ENCODE measurements at regions not wholly inside any gene's neighbourhood (a gene's known extent, or its start where the extent isn't known, plus 50 kb on each side); places are given as distances from the start of the nearest gene placed in this dataset.

GRCh38 chr12:46465307-46465706, 92.7 kb upstream of the SLC38A2 start:
- H3K36me3 ChIP-seq = no peaks in the 10 kb centered on the region
- H3K4me3 ChIP-seq = no peak overlapping the region
- H3K27ac ChIP-seq = no peak overlapping the region
- TF ChIP-seq Cebpa-rat (IDR thresholded peaks at IDR 0.05) = no peak
- no peak overlapping the region for H3K4me2 ChIP-seq
- no peaks in the 10 kb centered on the region for H3K27me3 ChIP-seq
- H3K4me1 ChIP-seq = peaks cover 7 to 25% (median 12%) of the 10 kb centered on the region in 10 experiments; a peak in 19 of 20 replicates
- no peak overlapping the region for H3K9ac ChIP-seq
- no peaks in the 10 kb centered on the region for H4K20me1 ChIP-seq
- H3K9me3 ChIP-seq (replicated peaks in 1 of 11) = peaks cover 0 to 7% (median 0%) of the 10 kb centered on the region in 11 experiments; a peak in 1 of 22 replicates

GRCh38 chr12:46464863-46465262, 92.3 kb upstream of the SLC38A2 start:
- peaks cover 7 to 25% (median 12%) of the 10 kb centered on the region in 10 experiments; a peak in 19 of 20 replicates for H3K4me1 ChIP-seq
- no peaks in the 10 kb centered on the region for H4K20me1 ChIP-seq
- H3K27me3 ChIP-seq = no peaks in the 10 kb centered on the region
- no peak overlapping the region for H3K4me3 ChIP-seq
- H3K4me2 ChIP-seq = no peak overlapping the region
- TF ChIP-seq Cebpa-rat (IDR thresholded peaks at IDR 0.05) = no peak
- H3K9ac ChIP-seq = no peak overlapping the region
- no peak overlapping the region for H3K27ac ChIP-seq
- peaks cover 0 to 7% (median 0%) of the 10 kb centered on the region in 11 experiments; a peak in 1 of 22 replicates for H3K9me3 ChIP-seq (replicated peaks in 1 of 11)
- no peaks in the 10 kb centered on the region for H3K36me3 ChIP-seq

GRCh38 chr12:46462641-46463355, 90.2 kb upstream of the SLC38A2 start:
- no peak overlapping the region for H3K4me2 ChIP-seq
- H3K9me3 ChIP-seq (replicated peaks in 1 of 11) = peaks cover 0 to 7% (median 0%) of the 10 kb centered on the region in 11 experiments; a peak in 1 of 22 replicates
- no peaks in the 10 kb centered on the region for H3K36me3 ChIP-seq
- no peaks in the 10 kb centered on the region for H4K20me1 ChIP-seq
- H3K4me1 ChIP-seq = peaks cover 20 to 42% (median 28%) of the 10 kb centered on the region in 10 experiments; a peak in 19 of 20 replicates
- no peak overlapping the region for H3K9ac ChIP-seq
- TF ChIP-seq Cebpa-rat (IDR thresholded peaks at IDR 0.05) = no peak
- H3K4me3 ChIP-seq = no peak overlapping the region
- no peak overlapping the region for H3K27ac ChIP-seq
- no peaks in the 10 kb centered on the region for H3K27me3 ChIP-seq

- Histone ChIP-seq H3K27me3 (no peaks in the 10 kb centered on the region), H3K4me1 (peaks cover 20 to 37% (median 28%) of the 10 kb centered on the region in 10 experiments; a peak in 19 of 20 replicates), H3K4me3 (no peak overlapping the region), H3K9me3 (replicated peaks in 1 of 11) (peaks cover 0 to 7% (median 0%) of the 10 kb centered on the region in 11 experiments; a peak in 1 of 22 replicates), H3K9ac (no peak overlapping the region), H3K27ac (no peak overlapping the region), H4K20me1 (no peaks in the 10 kb centered on the region), H3K4me2 (no peak overlapping the region), H3K36me3 (no peaks in the 10 kb centered on the region)
- TF ChIP-seq Cebpa-rat (IDR thresholded peaks at IDR 0.05) = no peak
Measured at GRCh38 chr12:46461907-46462640, 89.5 kb upstream of the SLC38A2 start.

DNA sequence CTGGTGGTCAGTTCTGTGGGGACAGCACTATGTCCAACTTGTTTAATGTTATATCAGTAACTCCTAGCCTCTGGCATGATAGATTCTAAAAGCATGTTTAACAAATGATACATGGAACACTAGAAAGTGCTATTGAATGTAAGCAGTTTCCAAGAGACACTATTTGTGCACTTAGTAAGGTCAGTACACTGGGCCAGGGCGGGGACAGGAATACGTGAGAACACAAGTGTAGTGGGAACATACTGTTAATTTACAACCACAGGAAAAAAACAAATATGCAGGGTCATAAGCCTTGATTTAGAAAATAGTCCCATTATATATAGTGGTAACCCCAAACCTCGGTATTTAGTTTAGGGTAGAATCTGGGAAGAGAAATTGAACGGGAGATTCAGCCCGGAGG, 88.9 kb upstream of the SLC38A2 start:
- no peak overlapping the region for H3K4me3 ChIP-seq
- no peaks in the 10 kb centered on the region for H4K20me1 ChIP-seq
- TF ChIP-seq Cebpa-rat (IDR thresholded peaks at IDR 0.05) = no peak
- no peak overlapping the region for H3K9ac ChIP-seq
- H3K36me3 ChIP-seq = no peaks in the 10 kb centered on the region
- 0 out of 22 replicates have a peak overlapping the region, but pooled peaks of 1 of the 11 experiments have one; percentile 78 for H3K4me2 ChIP-seq
- H3K27me3 ChIP-seq = no peaks in the 10 kb centered on the region
- H3K27ac ChIP-seq = no peak overlapping the region
- H3K4me1 ChIP-seq = peaks cover 20 to 35% (median 28%) of the 10 kb centered on the region in 10 experiments; a peak in 19 of 20 replicates
- H3K9me3 ChIP-seq (replicated peaks in 1 of 11) = peaks cover 0 to 7% (median 0%) of the 10 kb centered on the region in 11 experiments; a peak in 1 of 22 replicates

- Histone ChIP-seq H3K27me3 (no peaks in the 10 kb centered on the region), H3K4me3 (no peak overlapping the region), H3K9ac (no peak overlapping the region), H3K4me1 (peaks cover 20 to 41% (median 28%) of the 10 kb centered on the region in 10 experiments; a peak in 19 of 20 replicates), H3K4me2 (peak overlapping the region in 9 of 11 experiments; percentile 55 to 87 (median 78); a peak in 17 of 22 replicates), H3K27ac (peak overlapping the region in 5 of 11 experiments; percentile 42 to 75 (median 73); a peak in 8 of 22 replicates), H3K9me3 (replicated peaks in 1 of 11) (peaks cover 0 to 7% (median 0%) of the 10 kb centered on the region in 11 experiments; a peak in 1 of 22 replicates), H4K20me1 (no peaks in the 10 kb centered on the region), H3K36me3 (no peaks in the 10 kb centered on the region)
- TF ChIP-seq Cebpa-rat (IDR thresholded peaks at IDR 0.05) = no peak
Measured at GRCh38 chr12:46460682-46461210, 88.2 kb upstream of the SLC38A2 start.

DNA sequence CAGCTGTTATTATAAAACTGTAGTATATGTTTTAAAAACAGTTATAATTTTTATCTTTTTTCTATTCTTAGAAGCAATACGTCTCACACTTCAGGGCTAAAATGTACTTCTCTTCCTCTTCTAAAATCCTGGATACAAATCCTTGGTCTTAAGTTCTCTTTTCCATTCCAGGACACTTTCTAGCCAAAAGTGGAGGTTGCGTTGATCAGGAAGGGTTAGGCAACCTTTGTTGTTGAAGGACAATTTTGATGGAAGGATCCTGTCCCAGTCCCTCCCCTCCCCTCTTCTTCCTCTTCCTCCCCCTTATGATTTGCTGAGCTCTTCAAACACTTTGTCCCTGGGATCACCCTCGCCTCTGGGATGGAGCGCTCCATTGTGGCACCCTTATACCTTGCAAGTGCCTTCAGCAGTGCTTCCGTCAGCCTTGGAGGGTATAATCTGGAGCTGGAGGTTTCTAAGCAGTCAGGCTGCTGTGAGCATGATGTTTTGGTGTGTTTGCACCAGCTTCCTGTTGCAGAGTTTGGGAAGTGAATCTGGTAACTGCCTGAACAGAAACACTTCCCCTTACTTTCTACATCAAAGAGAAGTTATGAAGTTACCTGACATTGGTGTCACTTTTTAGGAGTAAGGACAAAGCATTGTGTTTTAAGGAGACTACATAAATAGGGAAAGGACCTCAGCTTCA, 87.4 kb upstream of the SLC38A2 start:
- H3K4me2 ChIP-seq = peak overlapping the region; percentile 55 to 87 (median 73)
- peak overlapping the region in 8 of 11 experiments; percentile 9 to 75 (median 52); a peak in 14 of 22 replicates for H3K27ac ChIP-seq
- H3K9ac ChIP-seq = peak overlapping the region in 4 of 11 experiments; percentile 29 to 59 (median 37); a peak in 5 of 22 replicates

GRCh38 chr12:46459111-46459510, 86.5 kb upstream of the SLC38A2 start:
- H4K20me1 ChIP-seq = no peaks in the 10 kb centered on the region
- H3K27ac ChIP-seq = peak overlapping the region in 7 of 11 experiments; percentile 9 to 75 (median 61); a peak in 14 of 22 replicates
- peak overlapping the region; percentile 11 to 87 (median 73); a peak in 18 of 22 replicates for H3K4me2 ChIP-seq
- H3K36me3 ChIP-seq = no peaks in the 10 kb centered on the region
- no peaks in the 10 kb centered on the region for H3K9me3 ChIP-seq (replicated peaks in 1 of 11)
- H3K9ac ChIP-seq = no peak overlapping the region
- H3K27me3 ChIP-seq = no peaks in the 10 kb centered on the region
- H3K4me3 ChIP-seq = no peak overlapping the region; a peak in 1 of 20 replicates
- no peak for TF ChIP-seq Cebpa-rat (IDR thresholded peaks at IDR 0.05)
- H3K4me1 ChIP-seq = peaks cover 20 to 42% (median 28%) of the 10 kb centered on the region in 10 experiments; a peak in 19 of 20 replicates

More for the DNA sequence above, 87.4 kb upstream of the SLC38A2 start:
- Histone ChIP-seq H3K36me3 (no peaks in the 10 kb centered on the region), H3K4me3 (peak overlapping the region in 1 of 10 experiments; percentile 34; a peak in 1 of 20 replicates), H3K9me3 (replicated peaks in 1 of 11) (peaks cover 0 to 6% (median 0%) of the 10 kb centered on the region in 11 experiments; a peak in 1 of 22 replicates), H4K20me1 (no peaks in the 10 kb centered on the region), H3K27me3 (no peaks in the 10 kb centered on the region), H3K4me1 (peaks cover 20 to 42% (median 28%) of the 10 kb centered on the region in 10 experiments; a peak in 19 of 20 replicates)
- no peak for TF ChIP-seq Cebpa-rat (IDR thresholded peaks at IDR 0.05)
